Loucy (cell line): ENCODE measurements at regions not wholly inside any gene's neighbourhood (a gene's known extent, or its start where the extent isn't known, plus 50 kb on each side); places are given as distances from the start of the nearest gene placed in this dataset.

Source experiments
- H2AFZ ChIP-seq: fragments of 200-600 bp; sonication (generic); 2 replicates; pipeline ENCODE4 v1.6.0; 2016; ENCODE audit warnings: antibody characterized with exemption, mild to moderate bottlenecking, low read length, moderate library complexity
- H3F3A ChIP-seq: fragments of 200-600 bp; 2 replicates; pipeline ENCODE4 v1.6.0; 2016; ENCODE audit warnings: antibody characterized with exemption, low read depth, mild to moderate bottlenecking
- H3K27me3 ChIP-seq: fragments of 200-600 bp; sonication (generic); 2 replicates; pipeline ENCODE4 v1.6.1; 2014; ENCODE audit warnings: low read length, mild to moderate bottlenecking; ENCODE audit not compliant: insufficient read depth, poor library complexity, severe bottlenecking
- H3K36me3 ChIP-seq: fragments of 200-600 bp; sonication (generic); 2 replicates; pipeline ENCODE4 v1.6.1; 2016; ENCODE audit warnings: low read length; ENCODE audit not compliant: insufficient read depth
- H3K4me1 ChIP-seq: fragments of 200-600 bp; sonication (generic); 2 replicates; pipeline ENCODE4 v1.5.1; 2014; ENCODE audit warnings: low read length, mild to moderate bottlenecking; ENCODE audit not compliant: insufficient read depth, poor library complexity, severe bottlenecking
- H3K4me2 ChIP-seq: fragments of 200-600 bp; sonication (generic); 2 replicates; pipeline ENCODE4 v1.6.0; 2014; ENCODE audit warnings: antibody characterized with exemption, low read length, low read depth, mild to moderate bottlenecking; ENCODE audit not compliant: poor library complexity, severe bottlenecking
- H3K4me3 ChIP-seq: fragments of 200-600 bp; sonication (generic); 2 replicates; pipeline ENCODE4 v1.5.1; 2014; ENCODE audit warnings: low read length, mild to moderate bottlenecking, mixed read lengths; ENCODE audit not compliant: poor library complexity, severe bottlenecking
- H3K79me2 ChIP-seq: fragments of 200-600 bp; sonication (generic); 2 replicates; pipeline ENCODE4 v1.6.1; 2014; ENCODE audit warnings: low read length; ENCODE audit not compliant: insufficient read depth
- H3K9ac ChIP-seq: fragments of 200-600 bp; sonication (generic); 2 replicates; pipeline ENCODE4 v1.6.0; 2014; ENCODE audit warnings: mild to moderate bottlenecking, low read depth, low read length, moderate library complexity; ENCODE audit not compliant: poor library complexity, severe bottlenecking
- H3K9me2 ChIP-seq: fragments of 200-600 bp; sonication (generic); replicated peaks from 2 replicates; pipeline ENCODE4 v1.6.1; 2016; ENCODE audit warnings: low read depth, low read length, mixed read lengths
- H3K9me3 ChIP-seq: fragments of 200-600 bp; sonication (generic); 2 replicates; pipeline ENCODE4 v1.6.1; 2014; ENCODE audit warnings: mild to moderate bottlenecking, antibody characterized with exemption, low read length, low read depth; ENCODE audit not compliant: insufficient read depth
- H4K20me1 ChIP-seq: fragments of 200-600 bp; sonication (generic); 2 replicates; pipeline ENCODE4 v1.6.0; 2014; ENCODE audit warnings: antibody characterized with exemption, low read length, mild to moderate bottlenecking; ENCODE audit not compliant: insufficient read depth, poor library complexity, severe bottlenecking
- CTCF ChIP-seq: fragments of 200-600 bp; sonication (generic); conservative IDR thresholded peaks from 2 replicates; pipeline ENCODE4 v1.5.1; 2014; ENCODE audit warnings: mild to moderate bottlenecking, antibody characterized with exemption, low read length
- EZH2phosphoT487 ChIP-seq: fragments of 200-600 bp; IDR thresholded peaks from 2 replicates; pipeline ENCODE4 v1.6.1; 2018; ENCODE audit warnings: antibody characterized with exemption, mild to moderate bottlenecking, moderate library complexity, borderline replicate concordance

- no peaks in the 10 kb centered on the region for H3K36me3 ChIP-seq
These were observed 395.6 kb downstream of the BCAT1 start for GRCh38 chr12:24553259-24553658.

GRCh38 chr12:24551163-24551786, 397.6 kb downstream of the BCAT1 start:
- Histone ChIP-seq H3K79me2 (peaks cover 69% of the 10 kb centered on the region), H3K27me3 (no peaks in the 10 kb centered on the region), H3F3A (no peaks in the 10 kb centered on the region), H4K20me1 (no peaks in the 10 kb centered on the region), H2AFZ (no peak overlapping the region), H3K9me3 (no peaks in the 10 kb centered on the region), H3K36me3 (no peaks in the 10 kb centered on the region), H3K4me1 (peaks cover 35% of the 10 kb centered on the region), H3K4me2 (no peak overlapping the region), H3K4me3 (no peak overlapping the region), H3K9ac (no peak overlapping the region), H3K9me2 (no peaks in the 10 kb centered on the region)
- no peak for TF ChIP-seq EZH2phosphoT487
- no peak for TF ChIP-seq CTCF

More at GRCh38 chr12:24553259-24553658, 395.6 kb downstream of the BCAT1 start:
- H3K4me3 ChIP-seq, result no peak overlapping the region
- no peak overlapping the region for H2AFZ ChIP-seq
- no peaks in the 10 kb centered on the region for H3K9me3 ChIP-seq
- peaks cover 45% of the 10 kb centered on the region for H3K4me1 ChIP-seq
- peak overlapping the region; percentile 59 for H3K4me2 ChIP-seq
- no peak for TF ChIP-seq CTCF
- TF ChIP-seq EZH2phosphoT487, result no peak
- no peak overlapping the region for H3K9ac ChIP-seq
- no peaks in the 10 kb centered on the region for H3K9me2 ChIP-seq
- no peaks in the 10 kb centered on the region for H4K20me1 ChIP-seq
- no peaks in the 10 kb centered on the region for H3K27me3 ChIP-seq
- peaks cover 73% of the 10 kb centered on the region for H3K79me2 ChIP-seq
- no peaks in the 10 kb centered on the region for H3F3A ChIP-seq

DNA sequence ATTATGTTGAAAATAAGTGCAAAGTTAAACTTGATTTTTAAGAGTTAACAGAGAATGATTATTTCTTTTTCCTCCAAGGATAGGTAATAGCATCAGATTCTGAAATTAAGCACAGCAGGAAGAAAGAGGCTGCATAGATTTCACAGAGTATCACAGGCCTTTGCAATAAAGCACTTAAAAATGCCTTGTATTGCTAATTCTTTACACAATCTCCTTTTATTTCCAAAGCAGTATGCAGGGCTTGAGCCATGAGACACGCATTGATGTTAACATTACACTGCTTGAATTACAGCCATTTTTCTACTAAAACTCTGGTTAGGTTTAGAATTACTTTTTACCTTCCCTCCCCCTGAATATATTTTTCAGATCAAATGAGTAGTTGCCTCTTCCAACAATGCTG, 398.3 kb downstream of the BCAT1 start:
- Histone ChIP-seq H3K9me2 (no peaks in the 10 kb centered on the region), H3K4me1 (peaks cover 29% of the 10 kb centered on the region), H3K36me3 (no peaks in the 10 kb centered on the region), H3K4me2 (no peak overlapping the region), H3K9ac (no peak overlapping the region), H2AFZ (no peak overlapping the region), H4K20me1 (no peaks in the 10 kb centered on the region), H3K79me2 (peaks cover 68% of the 10 kb centered on the region), H3K9me3 (no peaks in the 10 kb centered on the region), H3K4me3 (no peak overlapping the region), H3K27me3 (no peaks in the 10 kb centered on the region), H3F3A (no peaks in the 10 kb centered on the region)
- no peak for TF ChIP-seq EZH2phosphoT487
- TF ChIP-seq CTCF, result no peak
